C4-2B (cell line): ENCODE measurements at regions not wholly inside any gene's neighbourhood (a gene's known extent, or its start where the extent isn't known, plus 50 kb on each side); places are given as distances from the start of the nearest gene placed in this dataset.
A peak's percentile ranks its signal among the peaks of the same experiment; 100 is the strongest.

Source experiments
- H3K27ac ChIP-seq: fragments of 450-650 bp; 2 replicates; pipeline ENCODE4 v1.5.1; 2017
- ZFX ChIP-seq: fragments of 450-650 bp; IDR thresholded peaks from 2 replicates; pipeline ENCODE4 v1.6.1; 2017
- TF ChIP-seq, protein P1 (sequence below): fragments of 450-650 bp; conservative IDR thresholded peaks from 2 replicates; pipeline ENCODE4 v1.5.1; 2017; ENCODE audit warnings: mild to moderate bottlenecking

DNA sequence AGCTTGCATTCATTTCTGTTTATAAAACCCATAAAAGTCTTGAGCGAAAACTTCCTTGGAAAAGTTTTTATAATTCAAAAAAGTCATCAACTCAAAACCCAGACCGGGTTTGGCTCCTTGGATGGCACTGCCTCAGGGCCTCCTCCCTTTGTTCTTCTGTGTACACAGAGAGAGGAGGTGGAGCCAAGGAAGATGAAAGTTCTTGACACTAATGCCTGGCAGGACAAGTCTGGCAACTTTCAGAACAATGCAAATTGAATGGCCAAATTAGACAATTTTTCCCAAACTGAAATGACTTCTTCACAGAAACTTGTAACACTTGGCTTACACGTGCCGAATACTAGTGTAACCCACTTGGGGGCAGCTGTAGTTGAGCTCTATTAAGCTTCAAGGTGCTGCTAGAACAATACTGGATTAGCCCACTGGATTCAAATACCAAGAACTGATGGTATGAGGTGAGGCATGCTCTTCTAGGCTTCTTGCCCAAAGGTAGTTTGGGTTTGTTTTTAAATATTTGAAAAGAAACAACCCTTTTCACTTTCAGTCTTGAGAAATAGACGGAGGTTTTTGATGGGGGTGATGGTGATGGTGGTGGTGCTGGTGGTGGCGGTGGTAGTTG lies 86.6 kb upstream of the FRMD6 start:
- TF ChIP-seq, protein P1, sequence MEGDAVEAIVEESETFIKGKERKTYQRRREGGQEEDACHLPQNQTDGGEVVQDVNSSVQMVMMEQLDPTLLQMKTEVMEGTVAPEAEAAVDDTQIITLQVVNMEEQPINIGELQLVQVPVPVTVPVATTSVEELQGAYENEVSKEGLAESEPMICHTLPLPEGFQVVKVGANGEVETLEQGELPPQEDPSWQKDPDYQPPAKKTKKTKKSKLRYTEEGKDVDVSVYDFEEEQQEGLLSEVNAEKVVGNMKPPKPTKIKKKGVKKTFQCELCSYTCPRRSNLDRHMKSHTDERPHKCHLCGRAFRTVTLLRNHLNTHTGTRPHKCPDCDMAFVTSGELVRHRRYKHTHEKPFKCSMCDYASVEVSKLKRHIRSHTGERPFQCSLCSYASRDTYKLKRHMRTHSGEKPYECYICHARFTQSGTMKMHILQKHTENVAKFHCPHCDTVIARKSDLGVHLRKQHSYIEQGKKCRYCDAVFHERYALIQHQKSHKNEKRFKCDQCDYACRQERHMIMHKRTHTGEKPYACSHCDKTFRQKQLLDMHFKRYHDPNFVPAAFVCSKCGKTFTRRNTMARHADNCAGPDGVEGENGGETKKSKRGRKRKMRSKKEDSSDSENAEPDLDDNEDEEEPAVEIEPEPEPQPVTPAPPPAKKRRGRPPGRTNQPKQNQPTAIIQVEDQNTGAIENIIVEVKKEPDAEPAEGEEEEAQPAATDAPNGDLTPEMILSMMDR: no peak
- TF ChIP-seq ZFX: no peak
- H3K27ac ChIP-seq: peak overlapping the region; percentile 63

DNA sequence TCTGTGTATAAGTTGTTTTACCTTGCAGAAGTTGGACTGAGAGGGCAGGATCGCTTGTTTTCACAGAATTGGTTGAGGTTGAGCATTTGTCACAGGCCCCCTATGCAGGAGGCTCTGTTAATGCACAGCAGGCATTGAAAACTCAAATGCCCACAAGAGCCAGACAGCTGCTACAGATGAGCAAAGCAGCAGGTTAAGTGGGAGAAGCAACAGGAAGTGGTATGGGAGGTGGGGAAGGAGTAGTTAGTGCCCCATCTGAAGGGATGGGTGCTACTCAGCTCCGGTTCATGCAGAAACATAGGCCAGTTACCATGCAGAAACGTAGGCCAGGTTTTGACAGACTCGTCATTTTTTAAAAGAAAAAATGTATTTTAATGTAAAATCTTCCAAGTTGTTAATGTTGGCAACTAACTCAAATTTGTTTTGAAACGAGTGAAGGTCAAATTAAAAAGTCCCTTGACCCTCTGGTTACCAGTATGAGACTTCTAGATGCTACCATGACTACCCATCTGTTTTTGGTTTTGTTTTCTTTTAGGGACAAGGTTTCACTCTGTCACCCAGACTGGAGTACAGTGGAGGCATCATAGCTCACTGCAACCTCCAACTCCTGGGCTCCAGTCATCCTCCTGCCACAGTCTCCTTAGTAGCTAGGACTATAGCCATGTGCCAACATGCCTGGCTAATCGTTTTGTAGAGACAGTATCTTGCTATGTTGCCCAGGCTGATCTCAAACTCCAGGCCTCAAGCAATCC lies 84.7 kb upstream of the FRMD6 start:
- no peak overlapping the region for H3K27ac ChIP-seq
- TF ChIP-seq, protein P1: no peak
- TF ChIP-seq ZFX: no peak

DNA sequence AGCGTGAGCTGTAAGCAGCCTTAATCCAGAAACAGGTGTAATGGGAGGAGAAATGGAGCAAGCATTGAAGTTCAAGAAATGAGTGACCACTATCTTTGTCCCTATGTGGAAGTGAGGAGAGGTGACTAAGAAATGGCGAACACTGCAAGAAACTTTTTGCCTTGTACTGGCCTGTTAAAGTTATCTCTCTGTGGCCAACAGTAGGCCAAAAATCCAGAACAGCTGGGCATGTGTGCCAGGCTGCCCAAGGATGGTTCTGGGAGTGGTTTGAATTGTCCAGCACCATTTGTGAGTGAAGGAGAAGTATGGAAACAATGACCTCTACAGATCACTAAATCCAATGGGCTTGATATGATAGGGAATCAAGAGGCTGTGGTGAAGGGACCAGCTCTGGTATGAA lies 83.3 kb upstream of the FRMD6 start:
- H3K27ac ChIP-seq: no peak overlapping the region
- no peak for TF ChIP-seq ZFX
- TF ChIP-seq, protein P1: no peak

DNA sequence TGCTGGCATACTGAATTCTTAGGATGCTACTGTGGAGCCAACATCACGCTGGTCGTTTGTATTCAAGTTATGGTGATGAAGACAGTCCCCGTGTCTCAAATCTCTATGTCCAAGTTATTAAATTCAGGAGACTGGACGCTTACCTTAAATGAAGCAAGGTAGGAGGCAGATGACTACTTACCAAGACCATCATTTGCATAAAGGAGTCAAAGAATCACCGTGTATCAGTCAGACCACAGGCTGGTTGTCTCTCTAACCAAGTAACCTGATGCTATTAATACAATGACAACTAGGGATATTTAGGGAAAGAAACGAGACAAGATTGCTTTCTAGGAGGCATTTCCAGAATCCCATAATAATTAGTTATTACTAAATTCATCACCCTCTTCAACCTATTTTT lies 78.1 kb upstream of the FRMD6 start:
- no peak overlapping the region for H3K27ac ChIP-seq
- TF ChIP-seq ZFX: no peak
- TF ChIP-seq, protein P1: no peak

DNA sequence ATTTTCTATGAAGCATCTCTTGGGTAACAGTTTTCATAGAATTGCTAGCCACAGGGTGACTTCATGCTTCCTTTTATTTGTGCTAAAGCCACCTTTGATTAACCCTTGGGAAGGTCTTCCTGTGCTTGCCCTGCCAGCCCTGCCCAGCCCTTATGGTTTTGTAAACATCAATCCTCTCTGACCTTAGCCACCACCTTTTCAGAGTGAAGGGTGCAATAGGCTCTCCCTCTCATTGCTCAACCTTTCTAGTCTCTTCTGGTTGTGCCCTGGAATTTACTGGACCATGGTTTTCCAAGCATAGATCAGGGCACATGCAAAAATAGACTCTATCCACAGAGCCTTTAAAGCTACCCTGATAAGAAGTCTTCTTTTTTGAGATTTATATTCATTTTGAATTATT lies 77.7 kb upstream of the FRMD6 start:
- H3K27ac ChIP-seq: no peak overlapping the region
- TF ChIP-seq, protein P1: no peak
- no peak for TF ChIP-seq ZFX

DNA sequence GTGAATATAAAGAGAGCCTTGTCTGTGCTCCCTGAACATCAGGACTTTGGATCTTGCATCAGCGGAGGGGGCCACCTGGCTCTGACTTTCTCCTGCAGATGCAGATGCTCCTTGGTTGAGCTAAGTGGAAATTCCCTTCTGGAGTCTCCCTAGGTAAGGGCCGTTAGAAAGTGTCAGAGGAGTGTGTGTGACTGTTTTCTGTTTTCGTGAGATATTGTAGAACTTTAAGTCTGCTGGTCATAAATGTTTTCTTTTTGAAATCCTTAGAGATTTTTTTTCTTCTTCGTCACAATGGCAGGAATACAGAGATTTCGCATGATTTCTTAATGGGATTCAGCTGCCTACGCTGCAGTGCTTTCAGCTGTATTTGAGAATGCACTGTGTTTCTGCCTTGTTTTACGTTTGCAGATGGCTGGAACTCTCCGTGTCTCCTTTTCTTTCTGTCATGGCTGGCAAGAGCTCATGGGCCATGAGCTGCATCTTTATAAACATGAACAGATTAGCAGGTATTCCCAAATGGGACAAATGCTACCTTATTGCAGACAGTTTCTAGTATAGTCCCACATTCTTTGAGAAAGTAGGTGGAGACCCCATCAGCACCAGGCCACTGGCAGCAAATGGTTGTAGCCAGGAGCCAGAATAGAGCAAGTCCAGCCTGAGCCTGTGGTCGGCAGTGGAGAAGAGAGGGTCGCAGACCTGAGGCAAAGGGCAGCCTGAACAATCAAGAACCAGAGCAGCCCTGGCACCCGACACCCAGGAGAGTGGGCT lies 76.2 kb upstream of the FRMD6 start:
- H3K27ac ChIP-seq: no peak overlapping the region
- TF ChIP-seq, protein P1: no peak
- TF ChIP-seq ZFX: no peak

DNA sequence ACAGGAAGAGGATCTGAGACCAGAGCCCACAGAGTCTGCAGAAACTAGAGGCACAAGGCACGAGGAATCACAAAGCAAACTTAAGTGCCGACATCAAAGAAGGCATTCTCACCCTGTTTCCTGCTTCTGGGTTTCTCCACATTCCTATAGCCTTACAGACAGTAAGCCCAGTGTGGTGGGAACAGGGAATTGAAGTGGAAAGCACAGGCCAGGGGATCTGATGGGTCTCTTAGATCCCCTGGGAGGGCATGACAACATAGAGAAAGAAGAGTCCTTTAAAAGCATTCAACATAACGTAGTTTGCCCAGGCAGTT lies 75.6 kb upstream of the FRMD6 start:
- TF ChIP-seq, protein P1: no peak
- no peak for TF ChIP-seq ZFX
- H3K27ac ChIP-seq: no peak overlapping the region
